SK-N-SH (cell line): ENCODE measurements at regions not wholly inside any gene's neighbourhood (a gene's known extent, or its start where the extent isn't known, plus 50 kb on each side); places are given as distances from the start of the nearest gene placed in this dataset.
"Not testable (repeated sequence)": the region's sequence is repeated elsewhere in the genome, so short reads cannot be mapped to it uniquely, and the experiment has no call there.

ENCODE experiments used
- CTCF ChIA-PET: fragments of 300-600, 350-600 bp; formaldehyde crosslinking; extraction: SDS; loops from one replicate; lab custom pipeline; 2021; lab: Yijun Ruan, JAX
- POLR2A ChIA-PET: fragments of 350-600 bp; sonication (Branson Sonifier 250); formaldehyde crosslinking; extraction: SDS; loops from one replicate; lab custom pipeline; 2020; ENCODE audit warnings: antibody characterized with exemption, inconsistent platforms; lab: Yijun Ruan, JAX
- DNase-seq: peaks from one replicate; pipeline ENCODE4 v3.0.0; 2012
- H2AFZ ChIP-seq: fragments of 200-600 bp; sonication (generic); 2 replicates; pipeline ENCODE4 v1.8.1; 2016; ENCODE audit warnings: antibody characterized with exemption, mild to moderate bottlenecking, low read depth
- H3F3A ChIP-seq: fragments of 200-600 bp; sonication (generic); replicated peaks from 2 replicates; pipeline ENCODE3; 2016; ENCODE audit warnings: antibody characterized with exemption, mild to moderate bottlenecking; ENCODE audit not compliant: insufficient read depth
- H3K27ac ChIP-seq, 2 experiments: fragments of 200-500 bp in 1 of 2; fragments of 200-600 bp in 1 of 2; sonication (Bioruptor generic) in 1 of 2; sonication (generic), shearing (Covaris generic) in 1 of 2; 2 replicates each; pipeline versions ENCODE4 v1.5.1 to v1.6.1; 2014 to 2016; ENCODE audit warnings: low read depth in 2 of 2, inconsistent platforms in 1 of 2, low read length in 1 of 2, mild to moderate bottlenecking in 1 of 2, mixed read lengths in 1 of 2
- H3K27me3 ChIP-seq: fragments of 200-600 bp; sonication (generic), shearing (Covaris generic); 2 replicates; pipeline ENCODE4 v1.6.1; 2016; ENCODE audit warnings: mixed run types; ENCODE audit not compliant: insufficient read depth
- H3K36me3 ChIP-seq, 2 experiments: fragments of 200-500 bp in 1 of 2; fragments of 200-600 bp in 1 of 2; sonication (Bioruptor generic) in 1 of 2; sonication (generic) in 1 of 2; replicated peaks in 1 of 2; 2 replicates each; pipeline versions ENCODE3 to v1.5.1; 2014 to 2016; ENCODE audit warnings: low read length in 1 of 2, mild to moderate bottlenecking in 1 of 2; ENCODE audit not compliant: insufficient read depth in 2 of 2, control insufficient read depth in 1 of 2
- H3K4me1 ChIP-seq, 2 experiments: fragments of 200-500 bp in 1 of 2; fragments of 200-600 bp in 1 of 2; sonication (Bioruptor generic) in 1 of 2; sonication (generic), shearing (Covaris generic) in 1 of 2; 2 replicates each; pipeline versions ENCODE4 v1.5.1 to v1.6.1; 2014 to 2016; ENCODE audit warnings: low read depth in 1 of 2, low read length in 1 of 2, mixed run types in 1 of 2; ENCODE audit not compliant: insufficient read depth in 2 of 2, control insufficient read depth in 1 of 2
- H3K4me2 ChIP-seq: fragments of 200-600 bp; sonication (generic), shearing (Covaris generic); 2 replicates; pipeline ENCODE4 v1.6.1; 2017; ENCODE audit warnings: mixed run types
- H3K4me3 ChIP-seq, 2 experiments: fragments of 200-500 bp in 1 of 2; fragments of 200-600 bp in 1 of 2; sonication (Bioruptor generic) in 1 of 2; sonication (generic), shearing (Covaris generic) in 1 of 2; 2 replicates each; pipeline versions ENCODE4 v1.5.1 to v1.8.1; 2014 to 2016; ENCODE audit warnings: low read depth in 2 of 2, inconsistent platforms in 1 of 2, low read length in 1 of 2, mild to moderate bottlenecking in 1 of 2, mixed read lengths in 1 of 2, moderate library complexity in 1 of 2
- H3K79me2 ChIP-seq: fragments of 200-600 bp; sonication (generic); 2 replicates; pipeline ENCODE4 v1.8.1; 2017; ENCODE audit warnings: mild to moderate bottlenecking; ENCODE audit not compliant: insufficient read depth
- H3K9ac ChIP-seq: fragments of 200-600 bp; sonication (generic); 2 replicates; pipeline ENCODE4 v1.6.1; 2017; ENCODE audit warnings: mixed run types
- H3K9me2 ChIP-seq: fragments of 200-600 bp; sonication (generic); 2 replicates; pipeline ENCODE4 v1.6.1; 2017; ENCODE audit warnings: mixed run types
- H3K9me3 ChIP-seq: fragments of 200-600 bp; sonication (generic); 2 replicates; pipeline ENCODE4 v1.6.1; 2017; ENCODE audit warnings: mixed run types, mild to moderate bottlenecking, moderate library complexity
- H4K20me1 ChIP-seq: fragments of 200-600 bp; sonication (generic); 2 replicates; pipeline ENCODE4 v1.6.1; 2017; ENCODE audit warnings: mild to moderate bottlenecking, mixed run types; ENCODE audit not compliant: insufficient read depth
- CHD2 ChIP-seq: fragments of 150-350 bp; IDR thresholded peaks from 2 replicates; pipeline ENCODE4 v1.6.1; 2018; ENCODE audit warnings: low read length; ENCODE audit not compliant: partially characterized antibody
- CTCF ChIP-seq: fragments of 200-600 bp; sonication (generic); IDR thresholded peaks from 2 replicates; pipeline ENCODE4 v1.6.1; 2017; ENCODE audit warnings: antibody characterized with exemption, mild to moderate bottlenecking, moderate library complexity
- EP300 ChIP-seq, 2 experiments: IDR thresholded peaks; 2 replicates each; pipeline versions ENCODE4 v1.4.0 to v1.6.1; 2012; ENCODE audit warnings: borderline replicate concordance in 1 of 2, low read depth in 1 of 2, low read length in 1 of 2
- EZH2phosphoT487 ChIP-seq: fragments of 200-600 bp; sonication (generic); IDR thresholded peaks from 2 replicates; pipeline ENCODE4 v1.6.1; 2017; ENCODE audit warnings: low read depth, mixed run types, mild to moderate bottlenecking, antibody characterized with exemption, moderate library complexity, borderline replicate concordance
- FOSL2 ChIP-seq: IDR thresholded peaks from 2 replicates; pipeline ENCODE4 v1.4.0; 2012; ENCODE audit warnings: low read depth, mild to moderate bottlenecking, moderate library complexity, borderline replicate concordance
- FOXJ3 ChIP-seq: sonication (generic); formaldehyde crosslinking; IDR thresholded peaks from 2 replicates; pipeline ENCODE4 v1.5.1; 2020; ENCODE audit warnings: mild to moderate bottlenecking, missing genetic modification reagents
- FOXM1 ChIP-seq: IDR thresholded peaks from 2 replicates; pipeline ENCODE4 v1.4.0; 2012; ENCODE audit warnings: low read depth, mild to moderate bottlenecking
- GATA2 ChIP-seq: sonication (generic); formaldehyde crosslinking; IDR thresholded peaks from 2 replicates; pipeline ENCODE4 v1.5.0; 2020; ENCODE audit warnings: mild to moderate bottlenecking, missing genetic modification reagents
- JUND ChIP-seq: IDR thresholded peaks from 2 replicates; pipeline ENCODE4 v1.4.0; 2012
- MXI1 ChIP-seq: IDR thresholded peaks from 2 replicates; pipeline ENCODE4 v1.6.1; 2012; ENCODE audit warnings: mild to moderate bottlenecking, low read depth, low read length, improper control_type of control experiment
- NRF1 ChIP-seq: IDR thresholded peaks from 2 replicates; pipeline ENCODE4 v1.6.1; 2012; ENCODE audit warnings: low read depth, mild to moderate bottlenecking, low read length
- RCOR1 ChIP-seq: fragments of 150-350 bp; IDR thresholded peaks from 2 replicates; pipeline ENCODE4 v1.6.1; 2017; ENCODE audit warnings: antibody characterized with exemption, low read length
- RFX5 ChIP-seq: IDR thresholded peaks from 2 replicates; pipeline ENCODE4 v1.6.1; 2012; ENCODE audit warnings: mild to moderate bottlenecking, improper control_type of control experiment, low read length
- SMC3 ChIP-seq: IDR thresholded peaks from 2 replicates; pipeline ENCODE4 v1.6.1; 2012; ENCODE audit warnings: low read depth, low read length, improper control_type of control experiment
- USF2 ChIP-seq: fragments of 150-350 bp; IDR thresholded peaks from 2 replicates; pipeline ENCODE4 v1.6.1; 2017; ENCODE audit warnings: antibody characterized with exemption, low read length, low read depth, borderline replicate concordance
- ZBTB33 ChIP-seq: IDR thresholded peaks from 2 replicates; pipeline ENCODE4 v1.4.0; 2012; ENCODE audit warnings: low read depth, borderline replicate concordance
- WGBS: methylation state at CpG from one replicate; pipeline ENCODE4 v1.1.6; 2017; ENCODE audit warnings: low lambda C conversion rate; 5-methylcytosine and 5-hydroxymethylcytosine counted together
- TF ChIP-seq, protein P1 (sequence below): IDR thresholded peaks from 2 replicates; pipeline ENCODE4; 2012
- TF ChIP-seq, protein P2 (sequence below): IDR thresholded peaks from 2 replicates; pipeline ENCODE4 v1.4.0; 2012; ENCODE audit warnings: low read depth

- no peak for TF ChIP-seq FOSL2
- TF ChIP-seq EZH2phosphoT487: no peak
- TF ChIP-seq MXI1: no peak
- TF ChIP-seq CHD2: no peak
- TF ChIP-seq FOXJ3 (CRISPR knock-in tag): no peak
- Histone ChIP-seq H3K9me2 (no peaks in the 10 kb centered on the region), H3K4me3 (no peak overlapping the region), H3K27ac (no peak overlapping the region), H3K4me2 (no peak overlapping the region), H3K79me2 (no peaks in the 10 kb centered on the region), H4K20me1 (no peaks in the 10 kb centered on the region), H3K9me3 (no peaks in the 10 kb centered on the region), H3K27me3 (no peaks in the 10 kb centered on the region), H3K4me1 (no peaks in the 10 kb centered on the region), H3K9ac (no peak overlapping the region), H3K36me3 (no peaks in the 10 kb centered on the region), H2AFZ (no peak overlapping the region), H3F3A (no peaks in the 10 kb centered on the region)
- WGBS: 81% methylated on average over 2 of the region's 2 CpGs
- ChIA-PET CTCF (no interaction called here), POLR2A (no interaction called here)
- DNase-seq: no peak
Observed at GRCh38 chr5:166639151-166639550, 1652.3 kb upstream of the WWC1 start.

DNA sequence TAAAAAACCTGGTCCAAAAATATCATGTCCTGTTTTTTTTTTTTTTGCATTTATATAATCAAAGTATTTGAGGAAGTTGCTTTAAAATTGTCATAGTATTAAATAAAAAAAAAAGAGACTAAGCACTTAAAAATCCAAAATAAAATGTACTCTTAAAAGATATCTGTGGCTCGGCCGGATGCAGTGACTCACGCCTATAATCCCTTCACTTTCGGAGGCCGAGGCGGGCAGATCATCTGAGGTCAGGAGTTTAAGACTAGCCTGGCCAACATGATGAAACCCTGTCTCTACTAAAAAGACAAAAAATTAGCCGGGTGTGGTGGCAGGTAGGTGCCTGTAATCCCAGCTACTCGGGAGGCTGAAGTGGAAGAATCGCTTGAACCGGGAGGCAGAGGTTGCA, 1651.3 kb upstream of the WWC1 start:
- H4K20me1 ChIP-seq, H3K79me2 ChIP-seq, H3F3A ChIP-seq, H3K9ac ChIP-seq, H3K9me2 ChIP-seq, H3K4me1 ChIP-seq, H3K4me3 ChIP-seq, CTCF ChIA-PET, H3K4me2 ChIP-seq, H3K27ac ChIP-seq, H3K9me3 ChIP-seq, POLR2A ChIA-PET, H2AFZ ChIP-seq, H3K27me3 ChIP-seq, H3K36me3 ChIP-seq, DNase-seq: not testable (repeated sequence)
- WGBS: 43% methylated on average over 10 of the region's 10 CpGs

- no peak overlapping the region for H3K4me3 ChIP-seq
- no peaks in the 10 kb centered on the region for H3K79me2 ChIP-seq
- H3K27ac ChIP-seq: no peak overlapping the region
- no peak overlapping the region for H3K4me2 ChIP-seq
- no peaks in the 10 kb centered on the region for H3K27me3 ChIP-seq
- H3K9me3 ChIP-seq: no peaks in the 10 kb centered on the region
- WGBS: 41% methylated on average over 1 of the region's 1 CpG
- ChIA-PET CTCF (interaction anchor here (0.9 kb wide), 1 partner anchor 10 kb away, joined by 3 read pairs; no protein-coding TSS in a partner anchor), POLR2A (no interaction called here)
- no peaks in the 10 kb centered on the region for H3F3A ChIP-seq
- no peaks in the 10 kb centered on the region for H3K36me3 ChIP-seq
- H4K20me1 ChIP-seq: no peaks in the 10 kb centered on the region
- H3K9me2 ChIP-seq: no peaks in the 10 kb centered on the region
- no peak overlapping the region for H2AFZ ChIP-seq
- no peak overlapping the region for H3K9ac ChIP-seq
- DNase-seq: no peak
- no peaks in the 10 kb centered on the region for H3K4me1 ChIP-seq
- TF ChIP-seq, protein P1, sequence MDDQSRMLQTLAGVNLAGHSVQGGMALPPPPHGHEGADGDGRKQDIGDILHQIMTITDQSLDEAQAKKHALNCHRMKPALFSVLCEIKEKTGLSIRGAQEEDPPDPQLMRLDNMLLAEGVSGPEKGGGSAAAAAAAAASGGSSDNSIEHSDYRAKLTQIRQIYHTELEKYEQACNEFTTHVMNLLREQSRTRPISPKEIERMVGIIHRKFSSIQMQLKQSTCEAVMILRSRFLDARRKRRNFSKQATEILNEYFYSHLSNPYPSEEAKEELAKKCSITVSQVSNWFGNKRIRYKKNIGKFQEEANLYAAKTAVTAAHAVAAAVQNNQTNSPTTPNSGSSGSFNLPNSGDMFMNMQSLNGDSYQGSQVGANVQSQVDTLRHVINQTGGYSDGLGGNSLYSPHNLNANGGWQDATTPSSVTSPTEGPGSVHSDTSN: no peak
- no peak for TF ChIP-seq ZBTB33
- no peak for TF ChIP-seq CTCF
- TF ChIP-seq NRF1: no peak
- TF ChIP-seq RCOR1: no peak
- no peak for TF ChIP-seq GATA2 (CRISPR knock-in tag)
- TF ChIP-seq, protein P2, sequence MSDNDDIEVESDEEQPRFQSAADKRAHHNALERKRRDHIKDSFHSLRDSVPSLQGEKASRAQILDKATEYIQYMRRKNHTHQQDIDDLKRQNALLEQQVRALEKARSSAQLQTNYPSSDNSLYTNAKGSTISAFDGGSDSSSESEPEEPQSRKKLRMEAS: no peak
- TF ChIP-seq EP300 (IDR thresholded peaks at IDR 0.05; ENCODE audit: borderline replicate concordance in 1 of 2, low read depth in 1 of 2, low read length in 1 of 2): no peak
- TF ChIP-seq USF2: no peak
- TF ChIP-seq FOXM1: no peak
- no peak for TF ChIP-seq JUND
- no peak for TF ChIP-seq RFX5
- TF ChIP-seq SMC3: no peak
Observed at GRCh38 chr5:166648736-166649135, 1642.7 kb upstream of the WWC1 start.
